ENCODE measurements at regions not wholly inside any gene's neighbourhood (a gene's known extent, or its start where the extent isn't known, plus 50 kb on each side); places are given as distances from the start of the nearest gene placed in this dataset.
"Not testable (repeated sequence)": the region's sequence is repeated elsewhere in the genome, so short reads cannot be mapped to it uniquely, and the experiment has no call there.

- no peaks in the 10 kb centered on the region for H3K27me3 Mint-ChIP-seq (ENCODE audit: unreplicated experiment)
- no peak overlapping the region for H3K4me3 Mint-ChIP-seq (ENCODE audit: unreplicated experiment)
- H3K27ac Mint-ChIP-seq (ENCODE audit: unreplicated experiment), result no peak overlapping the region
- no peak for TF ChIP-seq CTCF (IDR thresholded peaks at IDR 0.05)
- H3K9me3 Mint-ChIP-seq (ENCODE audit: unreplicated experiment), result no peaks in the 10 kb centered on the region
- no peaks in the 10 kb centered on the region for H3K4me1 Mint-ChIP-seq (ENCODE audit: unreplicated experiment)
- DNase-seq (ENCODE audit: extremely low spot score, unreplicated experiment), result no peak
- H3K36me3 Mint-ChIP-seq (ENCODE audit: unreplicated experiment), result peaks cover 24% of the 10 kb centered on the region
These were observed 176.5 kb upstream of the KCTD7 start for GRCh38 chr7:66452165-66452564.

- no peaks in the 10 kb centered on the region for H3K27me3 Mint-ChIP-seq (ENCODE audit: unreplicated experiment)
- H3K9me3 Mint-ChIP-seq (ENCODE audit: unreplicated experiment), result no peaks in the 10 kb centered on the region
- DNase-seq (ENCODE audit: extremely low spot score, unreplicated experiment), result no peak
- H3K27ac Mint-ChIP-seq (ENCODE audit: unreplicated experiment), result no peak overlapping the region
- no peak overlapping the region for H3K4me3 Mint-ChIP-seq (ENCODE audit: unreplicated experiment)
- no peaks in the 10 kb centered on the region for H3K4me1 Mint-ChIP-seq (ENCODE audit: unreplicated experiment)
- H3K36me3 Mint-ChIP-seq (ENCODE audit: unreplicated experiment), result peaks cover 25% of the 10 kb centered on the region
- TF ChIP-seq CTCF (IDR thresholded peaks at IDR 0.05), result no peak
These were observed 175.3 kb upstream of the KCTD7 start for GRCh38 chr7:66453340-66453739.

- Mint-ChIP-seq H3K4me3 (ENCODE audit: unreplicated experiment) (no peak overlapping the region), H3K9me3 (ENCODE audit: unreplicated experiment) (no peaks in the 10 kb centered on the region), H3K4me1 (ENCODE audit: unreplicated experiment) (peaks cover 2% of the 10 kb centered on the region), H3K27me3 (ENCODE audit: unreplicated experiment) (no peaks in the 10 kb centered on the region), H3K36me3 (ENCODE audit: unreplicated experiment) (peaks cover 16% of the 10 kb centered on the region), H3K27ac (ENCODE audit: unreplicated experiment) (no peak overlapping the region)
- TF ChIP-seq CTCF (IDR thresholded peaks at IDR 0.05), result no peak
- no peak for DNase-seq (ENCODE audit: extremely low spot score, unreplicated experiment)
These were observed 174.0 kb upstream of the KCTD7 start for GRCh38 chr7:66454600-66455225.

- not testable (repeated sequence) for H3K4me1 Mint-ChIP-seq (ENCODE audit: unreplicated experiment); H3K27me3 Mint-ChIP-seq (ENCODE audit: unreplicated experiment); H3K4me3 Mint-ChIP-seq (ENCODE audit: unreplicated experiment); DNase-seq (ENCODE audit: extremely low spot score, unreplicated experiment); H3K9me3 Mint-ChIP-seq (ENCODE audit: unreplicated experiment); H3K27ac Mint-ChIP-seq (ENCODE audit: unreplicated experiment)
- H3K36me3 Mint-ChIP-seq (ENCODE audit: unreplicated experiment), result peaks cover 16% of the 10 kb centered on the region
These were observed 173.2 kb upstream of the KCTD7 start for GRCh38 chr7:66455432-66455831.

GRCh38 chr7:66456431-66456830 is 172.2 kb upstream of the KCTD7 start:
- not testable (repeated sequence) for H3K4me3 Mint-ChIP-seq (ENCODE audit: unreplicated experiment); H3K27me3 Mint-ChIP-seq (ENCODE audit: unreplicated experiment); DNase-seq (ENCODE audit: extremely low spot score, unreplicated experiment); H3K27ac Mint-ChIP-seq (ENCODE audit: unreplicated experiment); H3K4me1 Mint-ChIP-seq (ENCODE audit: unreplicated experiment)
- H3K9me3 Mint-ChIP-seq (ENCODE audit: unreplicated experiment), result peaks cover 11% of the 10 kb centered on the region
- peaks cover 12% of the 10 kb centered on the region for H3K36me3 Mint-ChIP-seq (ENCODE audit: unreplicated experiment)

GRCh38 chr7:66458991-66459390 is 169.7 kb upstream of the KCTD7 start:
- DNase-seq (ENCODE audit: extremely low spot score, unreplicated experiment); H3K4me3 Mint-ChIP-seq (ENCODE audit: unreplicated experiment); H3K4me1 Mint-ChIP-seq (ENCODE audit: unreplicated experiment); H3K27ac Mint-ChIP-seq (ENCODE audit: unreplicated experiment); H3K27me3 Mint-ChIP-seq (ENCODE audit: unreplicated experiment): not testable (repeated sequence)
- Mint-ChIP-seq H3K36me3 (ENCODE audit: unreplicated experiment) (peaks cover 17% of the 10 kb centered on the region), H3K9me3 (ENCODE audit: unreplicated experiment) (peaks cover 15% of the 10 kb centered on the region)

GRCh38 chr7:66459783-66460413 is 168.8 kb upstream of the KCTD7 start:
- not testable (repeated sequence) for H3K4me1 Mint-ChIP-seq (ENCODE audit: unreplicated experiment); DNase-seq (ENCODE audit: extremely low spot score, unreplicated experiment); H3K27me3 Mint-ChIP-seq (ENCODE audit: unreplicated experiment); H3K4me3 Mint-ChIP-seq (ENCODE audit: unreplicated experiment); H3K27ac Mint-ChIP-seq (ENCODE audit: unreplicated experiment)
- peaks cover 18% of the 10 kb centered on the region for H3K36me3 Mint-ChIP-seq (ENCODE audit: unreplicated experiment)
- peaks cover 15% of the 10 kb centered on the region for H3K9me3 Mint-ChIP-seq (ENCODE audit: unreplicated experiment)

Measured in osteocyte (in vitro differentiated cells).